DOHH2 (cell line): ENCODE measurements at regions not wholly inside any gene's neighbourhood (a gene's known extent, or its start where the extent isn't known, plus 50 kb on each side); places are given as distances from the start of the nearest gene placed in this dataset.

ENCODE experiments used
- EZH2phosphoT487 ChIP-seq: fragments of 200-600 bp; sonication (generic); IDR thresholded peaks from 2 replicates; pipeline ENCODE4 v1.6.1; 2017; ENCODE audit warnings: borderline replicate concordance, mild to moderate bottlenecking, antibody characterized with exemption, low read length, moderate library complexity, mixed read lengths
- TF ChIP-seq, protein P1 (sequence below): fragments of 200-600 bp; sonication (generic); IDR thresholded peaks from one replicate; pipeline ENCODE4 v1.5.1; 2014; ENCODE audit warnings: antibody characterized with exemption, mild to moderate bottlenecking, low read depth, low read length; ENCODE audit not compliant: poor library complexity, severe bottlenecking

DNA sequence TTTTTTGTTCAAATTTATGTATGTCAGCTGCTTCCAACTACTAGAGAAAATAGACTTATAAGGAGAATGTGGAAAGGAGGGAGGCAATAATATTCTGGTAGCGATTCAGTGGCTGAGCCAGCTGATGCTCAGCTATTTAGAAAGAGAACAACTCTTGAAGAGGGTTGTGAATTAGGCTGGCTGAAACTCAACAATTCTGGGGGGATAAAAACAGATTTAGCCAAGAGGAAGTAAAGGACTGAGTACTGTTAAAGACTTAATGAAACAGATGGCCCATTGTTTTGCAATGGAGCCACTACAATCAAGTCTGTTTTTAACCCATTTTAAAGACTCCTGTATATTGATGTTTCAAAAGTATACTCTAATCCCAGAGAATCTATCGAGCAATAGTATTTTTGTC is 1058.9 kb downstream of the C4orf33 start:
- TF ChIP-seq EZH2phosphoT487: no peak
- TF ChIP-seq, protein P1, sequence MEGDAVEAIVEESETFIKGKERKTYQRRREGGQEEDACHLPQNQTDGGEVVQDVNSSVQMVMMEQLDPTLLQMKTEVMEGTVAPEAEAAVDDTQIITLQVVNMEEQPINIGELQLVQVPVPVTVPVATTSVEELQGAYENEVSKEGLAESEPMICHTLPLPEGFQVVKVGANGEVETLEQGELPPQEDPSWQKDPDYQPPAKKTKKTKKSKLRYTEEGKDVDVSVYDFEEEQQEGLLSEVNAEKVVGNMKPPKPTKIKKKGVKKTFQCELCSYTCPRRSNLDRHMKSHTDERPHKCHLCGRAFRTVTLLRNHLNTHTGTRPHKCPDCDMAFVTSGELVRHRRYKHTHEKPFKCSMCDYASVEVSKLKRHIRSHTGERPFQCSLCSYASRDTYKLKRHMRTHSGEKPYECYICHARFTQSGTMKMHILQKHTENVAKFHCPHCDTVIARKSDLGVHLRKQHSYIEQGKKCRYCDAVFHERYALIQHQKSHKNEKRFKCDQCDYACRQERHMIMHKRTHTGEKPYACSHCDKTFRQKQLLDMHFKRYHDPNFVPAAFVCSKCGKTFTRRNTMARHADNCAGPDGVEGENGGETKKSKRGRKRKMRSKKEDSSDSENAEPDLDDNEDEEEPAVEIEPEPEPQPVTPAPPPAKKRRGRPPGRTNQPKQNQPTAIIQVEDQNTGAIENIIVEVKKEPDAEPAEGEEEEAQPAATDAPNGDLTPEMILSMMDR: no peak
